ENCODE measurements at regions not wholly inside any gene's neighbourhood (a gene's known extent, or its start where the extent isn't known, plus 50 kb on each side); places are given as distances from the start of the nearest gene placed in this dataset.
A peak's percentile ranks its signal among the peaks of the same experiment; 100 is the strongest.

- TF ChIP-seq ATF2 (CRISPR knock-in tag; IDR thresholded peaks at IDR 0.05; ENCODE audit: borderline replicate concordance, low read depth): no peak
Measured at GRCh38 chr9:19936598-19936997, 147.8 kb upstream of the SLC24A2 start (continued).

- peak overlapping the region; percentile 14; the same call in 1 of the 2 replicates for H3K4me3 Mint-ChIP-seq
Measured at GRCh38 chr9:19935422-19935821, 146.6 kb upstream of the SLC24A2 start.

More at GRCh38 chr9:19935422-19935821, 146.6 kb upstream of the SLC24A2 start:
- Mint-ChIP-seq H3K9me3 (no peaks in the 10 kb centered on the region), H3K4me1 (peaks cover 20% of the 10 kb centered on the region), H3K36me3 (no peaks in the 10 kb centered on the region), H3K27ac (0 out of 2 replicates have a peak overlapping the region, but pooled peaks have one; percentile 29), H3K27me3 (ENCODE audit: low read depth) (peaks cover 30% of the 10 kb centered on the region)
- ATAC-seq: peak; percentile 14; the same call in 1 of the 2 replicates
- CTCF ChIA-PET: interaction anchor here (1.0 to 2.2 kb wide), 4 partner anchors 11 to 687 kb away, joined by 3 to 18 read pairs (median 6); partner anchors contain the start of gene MLLT3
- POLR2A ChIA-PET: no interaction called here
- no peak for DNase-seq (ENCODE audit: low spot score)
- TF ChIP-seq ZNF263 (CRISPR knock-in tag; IDR thresholded peaks at IDR 0.05; ENCODE audit: low read depth): no peak
- no peak for TF ChIP-seq ATF2 (CRISPR knock-in tag; IDR thresholded peaks at IDR 0.05; ENCODE audit: borderline replicate concordance, low read depth)
- TF ChIP-seq, protein P1, sequence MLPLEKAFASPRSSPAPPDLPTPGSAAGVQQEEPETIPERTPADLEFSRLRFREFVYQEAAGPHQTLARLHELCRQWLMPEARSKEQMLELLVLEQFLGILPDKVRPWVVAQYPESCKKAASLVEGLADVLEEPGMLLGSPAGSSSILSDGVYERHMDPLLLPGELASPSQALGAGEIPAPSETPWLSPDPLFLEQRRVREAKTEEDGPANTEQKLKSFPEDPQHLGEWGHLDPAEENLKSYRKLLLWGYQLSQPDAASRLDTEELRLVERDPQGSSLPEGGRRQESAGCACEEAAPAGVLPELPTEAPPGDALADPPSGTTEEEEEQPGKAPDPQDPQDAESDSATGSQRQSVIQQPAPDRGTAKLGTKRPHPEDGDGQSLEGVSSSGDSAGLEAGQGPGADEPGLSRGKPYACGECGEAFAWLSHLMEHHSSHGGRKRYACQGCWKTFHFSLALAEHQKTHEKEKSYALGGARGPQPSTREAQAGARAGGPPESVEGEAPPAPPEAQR (CRISPR knock-in tag; IDR thresholded peaks at IDR 0.05): no peak
- TF ChIP-seq, protein P2, sequence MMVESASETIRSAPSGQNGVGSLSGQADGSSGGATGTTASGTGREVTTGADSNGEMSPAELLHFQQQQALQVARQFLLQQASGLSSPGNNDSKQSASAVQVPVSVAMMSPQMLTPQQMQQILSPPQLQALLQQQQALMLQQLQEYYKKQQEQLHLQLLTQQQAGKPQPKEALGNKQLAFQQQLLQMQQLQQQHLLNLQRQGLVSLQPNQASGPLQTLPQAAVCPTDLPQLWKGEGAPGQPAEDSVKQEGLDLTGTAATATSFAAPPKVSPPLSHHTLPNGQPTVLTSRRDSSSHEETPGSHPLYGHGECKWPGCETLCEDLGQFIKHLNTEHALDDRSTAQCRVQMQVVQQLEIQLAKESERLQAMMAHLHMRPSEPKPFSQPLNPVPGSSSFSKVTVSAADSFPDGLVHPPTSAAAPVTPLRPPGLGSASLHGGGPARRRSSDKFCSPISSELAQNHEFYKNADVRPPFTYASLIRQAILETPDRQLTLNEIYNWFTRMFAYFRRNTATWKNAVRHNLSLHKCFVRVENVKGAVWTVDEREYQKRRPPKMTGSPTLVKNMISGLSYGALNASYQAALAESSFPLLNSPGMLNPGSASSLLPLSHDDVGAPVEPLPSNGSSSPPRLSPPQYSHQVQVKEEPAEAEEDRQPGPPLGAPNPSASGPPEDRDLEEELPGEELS (CRISPR knock-in tag; IDR thresholded peaks at IDR 0.05): no peak
- TF ChIP-seq ZBTB21 (CRISPR knock-in tag; IDR thresholded peaks at IDR 0.05; ENCODE audit: borderline replicate concordance): no peak
- TF ChIP-seq AFF4 (CRISPR knock-in tag; IDR thresholded peaks at IDR 0.05; ENCODE audit: borderline replicate concordance): no peak
